ENCODE measurements at regions not wholly inside any gene's neighbourhood (a gene's known extent, or its start where the extent isn't known, plus 50 kb on each side); places are given as distances from the start of the nearest gene placed in this dataset.
"Not testable (repeated sequence)": the region's sequence is repeated elsewhere in the genome, so short reads cannot be mapped to it uniquely, and the experiment has no call there.

DNA sequence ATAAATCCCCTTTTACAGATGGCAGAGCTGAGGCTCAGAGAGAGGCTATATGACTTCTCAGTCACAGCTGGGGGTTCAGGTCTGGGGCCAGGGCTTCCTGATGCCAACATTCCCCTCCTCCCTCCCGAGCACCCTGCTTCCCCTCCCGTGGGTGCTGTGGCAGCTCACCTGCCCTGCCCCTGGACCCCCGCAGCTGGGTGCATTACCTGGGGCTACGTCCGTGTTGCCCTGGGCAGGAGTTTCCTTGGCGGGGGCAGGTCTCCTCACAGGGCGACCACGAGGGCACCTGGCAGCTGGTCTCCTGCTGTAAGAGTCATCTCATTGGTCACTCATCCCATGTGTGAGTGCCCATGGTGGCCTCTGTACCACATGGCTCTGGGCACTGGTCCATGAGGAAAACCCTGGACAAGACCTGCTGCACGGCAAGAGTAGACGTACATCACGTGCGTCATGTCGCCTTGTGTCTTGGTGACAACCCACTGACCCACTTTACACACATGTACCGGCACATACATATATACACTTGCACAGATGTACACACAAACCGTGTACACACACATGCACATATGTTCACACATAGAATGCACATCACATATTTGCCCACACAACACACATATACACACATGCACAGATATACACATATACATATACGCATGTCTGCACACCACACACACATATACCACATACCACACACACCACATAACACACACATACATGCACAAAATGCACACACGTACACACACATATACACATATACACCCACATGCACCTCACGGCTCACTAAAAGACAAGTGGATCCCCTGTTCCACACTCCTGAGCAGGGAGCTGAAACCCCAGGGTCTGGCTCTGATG, 134.0 kb downstream of the FOXL1 start:
- DNase-seq (ENCODE audit: low spot score): no peak

DNA sequence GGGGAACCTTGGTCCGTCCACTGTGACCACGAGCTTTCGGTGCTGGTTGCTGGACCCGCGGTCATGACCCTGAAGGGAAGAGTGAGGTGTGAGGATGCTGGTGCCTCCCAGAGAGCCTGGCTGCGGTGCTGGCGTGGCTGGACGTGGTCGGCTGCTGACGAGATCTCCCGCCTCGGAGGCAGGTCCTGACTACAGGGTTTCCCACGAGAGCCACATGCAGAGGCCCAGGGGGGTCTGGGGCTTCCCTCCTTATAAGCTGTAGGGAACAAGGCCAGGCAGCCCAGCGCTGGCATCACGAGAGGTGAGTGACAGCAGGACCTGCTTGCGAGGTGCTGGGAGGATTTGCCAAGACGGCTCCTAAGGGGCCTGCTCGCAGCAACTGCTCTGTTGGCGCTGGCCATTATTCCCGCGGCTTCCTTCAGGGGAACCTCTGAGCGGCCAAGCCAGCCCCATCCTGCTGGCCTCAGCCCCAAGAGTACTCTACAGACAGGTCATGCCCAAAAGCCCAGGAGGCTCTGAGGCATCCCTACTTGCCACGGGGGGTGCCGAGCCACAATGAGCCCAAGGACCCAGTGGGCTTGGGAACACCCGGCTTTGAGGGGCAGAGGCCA, 134.8 kb downstream of the FOXL1 start:
- DNase-seq (ENCODE audit: low spot score): no peak

DNA sequence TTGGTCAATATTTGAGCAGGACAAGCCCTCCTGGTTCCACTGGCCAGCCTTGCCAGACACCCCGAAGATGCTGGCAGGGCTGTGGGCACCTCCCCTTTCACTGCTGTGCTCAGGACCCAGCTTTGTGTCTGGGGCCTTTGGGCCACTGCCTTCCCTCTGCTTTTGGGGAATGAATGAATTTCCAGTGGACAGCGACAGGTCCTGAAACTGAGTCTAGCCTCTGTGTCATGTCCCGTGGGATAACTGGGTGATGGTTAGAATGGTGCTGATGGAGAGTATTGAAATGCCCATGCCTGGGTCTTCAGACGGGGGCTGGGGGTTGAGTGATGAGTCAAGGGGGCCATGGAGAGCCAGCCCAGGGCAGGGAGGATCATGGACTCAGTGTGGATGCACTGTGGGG, 135.8 kb downstream of the FOXL1 start:
- DNase-seq (ENCODE audit: low spot score): no peak

DNA sequence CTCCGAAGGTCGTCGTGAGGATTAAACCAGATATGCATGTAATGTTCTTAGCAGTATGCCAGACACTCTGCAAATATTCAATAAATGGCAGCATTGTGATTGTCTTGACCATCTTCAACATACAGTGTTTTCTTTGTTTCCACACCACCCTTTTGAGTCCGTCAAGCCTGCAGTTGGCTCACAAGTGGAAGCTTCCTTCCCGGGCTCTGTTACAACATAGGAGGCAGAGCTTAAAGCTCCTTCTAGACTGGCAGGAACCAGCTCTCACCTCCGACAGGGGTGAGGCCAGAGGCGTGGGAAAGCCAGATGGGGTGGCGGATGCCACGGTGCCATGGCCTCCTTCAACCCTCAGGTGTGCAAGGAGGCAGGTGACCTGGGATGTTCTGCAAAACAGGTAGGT, 138.3 kb downstream of the FOXL1 start:
- no peak for DNase-seq (ENCODE audit: low spot score)

DNA sequence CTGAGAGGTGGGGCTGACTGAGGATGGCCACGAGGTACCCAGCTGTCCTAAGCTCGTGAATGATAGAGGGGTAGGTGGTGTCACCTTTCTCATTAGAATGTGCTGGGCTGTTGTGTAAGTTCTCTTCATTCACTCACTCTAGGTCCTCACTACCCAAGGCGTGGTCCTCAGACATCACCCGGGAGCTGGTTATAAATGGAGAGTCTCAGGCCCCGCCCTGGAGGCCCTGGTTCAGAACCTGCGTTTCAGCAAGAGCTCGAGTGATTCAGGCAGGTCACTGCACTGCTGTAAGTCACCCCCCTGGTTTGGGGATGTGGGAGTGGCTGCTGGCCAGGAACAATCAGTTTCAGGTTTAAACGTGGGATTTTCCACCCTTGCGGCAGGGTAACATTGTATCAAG, 139.8 kb downstream of the FOXL1 start:
- no peak for DNase-seq (ENCODE audit: low spot score)

- DNase-seq (ENCODE audit: low spot score): no peak
These were observed 144.6 kb downstream of the FOXL1 start for GRCh38 chr16:86722970-86723369.

GRCh38 chr16:86723689-86724088, 145.3 kb downstream of the FOXL1 start:
- no peak for DNase-seq (ENCODE audit: low spot score)

GRCh38 chr16:86725401-86725800, 147.1 kb downstream of the FOXL1 start:
- DNase-seq (ENCODE audit: low spot score): no peak

DNA sequence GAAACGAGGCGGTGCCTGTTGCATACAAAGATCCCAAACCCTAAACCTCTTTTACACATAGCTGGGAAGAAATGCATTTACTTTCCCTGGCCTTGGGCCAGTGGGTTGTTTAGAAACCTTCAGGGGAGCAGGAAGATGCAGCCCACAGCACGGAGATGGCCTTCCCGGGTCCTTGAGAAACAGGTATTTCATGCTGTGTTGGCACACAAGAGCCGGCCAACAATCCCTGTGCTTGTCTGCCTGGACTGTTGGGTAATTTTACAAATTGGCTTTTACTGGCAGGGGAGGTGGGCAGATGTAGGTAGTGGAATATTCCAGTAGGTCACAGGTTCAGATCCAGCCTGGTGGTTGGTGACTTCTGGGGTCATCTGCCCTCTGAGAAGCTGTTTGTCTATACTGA, 148.0 kb downstream of the FOXL1 start:
- no peak for DNase-seq (ENCODE audit: low spot score)

GRCh38 chr16:86727131-86727530, 148.8 kb downstream of the FOXL1 start:
- DNase-seq (ENCODE audit: low spot score): no peak

- no peak for DNase-seq (ENCODE audit: low spot score)
These were observed 149.3 kb downstream of the FOXL1 start for GRCh38 chr16:86727632-86728031.

DNA sequence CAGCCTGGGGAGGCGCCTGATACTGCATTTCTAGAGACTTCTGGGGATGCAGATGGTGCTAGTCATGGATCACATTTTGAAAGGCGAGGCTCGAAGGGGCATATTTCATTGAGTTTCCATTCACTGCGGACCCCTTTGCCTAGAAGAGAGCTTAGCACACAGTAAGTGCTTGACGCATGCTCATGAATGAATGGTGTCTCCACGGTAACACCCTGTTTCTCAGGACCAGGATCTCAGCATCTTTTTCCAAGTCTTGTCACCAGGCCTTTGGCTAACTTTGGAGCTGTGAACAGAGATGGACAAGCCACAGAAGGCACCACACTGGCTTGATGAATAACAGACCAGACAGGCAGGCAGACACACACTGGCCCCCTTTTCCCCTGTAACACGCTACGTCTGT, 151.3 kb downstream of the FOXL1 start:
- no peak for DNase-seq (ENCODE audit: low spot score)

- DNase-seq (ENCODE audit: low spot score): no peak
These were observed 151.7 kb downstream of the FOXL1 start for GRCh38 chr16:86730086-86730485.

- DNase-seq (ENCODE audit: low spot score): no peak
These were observed 152.2 kb downstream of the FOXL1 start for GRCh38 chr16:86730597-86730996.

GRCh38 chr16:86732621-86733295, 154.4 kb downstream of the FOXL1 start:
- DNase-seq (ENCODE audit: low spot score): no peak

DNA sequence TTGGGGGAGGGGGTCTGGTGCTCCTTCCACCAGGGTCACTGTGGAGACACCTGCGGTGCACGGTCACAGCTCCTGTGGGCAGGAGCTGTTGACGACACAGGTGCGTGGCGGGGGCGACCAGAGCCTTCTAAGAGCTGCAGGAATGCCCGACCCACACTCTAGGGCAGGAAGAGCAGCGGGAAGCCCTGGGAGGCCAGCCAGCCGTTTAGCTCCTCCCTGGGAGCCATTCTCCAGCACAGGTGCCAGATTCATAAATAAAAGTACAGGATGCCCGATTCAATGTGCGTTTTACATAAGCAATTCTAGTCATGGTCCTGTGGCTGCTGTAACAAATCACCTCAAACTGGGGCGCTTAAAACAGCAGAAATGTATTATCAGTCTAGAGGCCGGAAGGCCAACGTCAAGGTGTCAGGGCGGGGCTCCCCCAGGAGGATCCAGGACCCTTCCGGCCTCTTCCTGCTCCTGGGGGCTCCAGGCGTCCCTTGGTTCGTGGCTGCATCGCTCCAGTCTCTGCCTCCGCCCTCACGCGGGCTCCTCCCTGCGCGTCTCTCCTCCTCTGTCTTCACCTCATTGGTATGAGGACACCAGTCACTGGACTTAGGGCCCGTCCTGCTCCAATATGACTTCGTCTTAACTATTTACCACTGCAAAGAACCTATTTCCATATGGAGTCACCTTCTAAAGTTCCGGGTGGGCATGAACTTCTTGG, 155.4 kb downstream of the FOXL1 start:
- no peak for DNase-seq (ENCODE audit: low spot score)

GRCh38 chr16:86734543-86735460, 156.5 kb downstream of the FOXL1 start:
- no peak for DNase-seq (ENCODE audit: low spot score)

- DNase-seq (ENCODE audit: low spot score): no peak
These were observed 157.4 kb downstream of the FOXL1 start for GRCh38 chr16:86735727-86736126.

GRCh38 chr16:86736502-86736901, 158.2 kb downstream of the FOXL1 start:
- DNase-seq (ENCODE audit: low spot score): no peak

GRCh38 chr16:86737083-86737482, 158.7 kb downstream of the FOXL1 start:
- DNase-seq (ENCODE audit: low spot score): no peak

- DNase-seq (ENCODE audit: low spot score): not testable (repeated sequence)
These were observed 160.0 kb downstream of the FOXL1 start for GRCh38 chr16:86738322-86738721.
